SJSA1 (cell line): ENCODE measurements at regions not wholly inside any gene's neighbourhood (a gene's known extent, or its start where the extent isn't known, plus 50 kb on each side); places are given as distances from the start of the nearest gene placed in this dataset.
"Not testable (repeated sequence)": the region's sequence is repeated elsewhere in the genome, so short reads cannot be mapped to it uniquely, and the experiment has no call there.

Source experiments
- DNase-seq, 2 experiments: peaks; one replicate each; pipeline ENCODE4 v3.0.0-alpha.2; 2015 to 2020; ENCODE audit warnings: low spot score in 2 of 2, low read depth in 1 of 2
- H3K27ac ChIP-seq: fragments of 250-450 bp; sonication (Bioruptor Pico); 2 replicates; pipeline ENCODE4 v1.5.1; 2020; ENCODE audit warnings: mild to moderate bottlenecking, moderate library complexity
- H3K27me3 ChIP-seq: fragments of 250-450 bp; sonication (Bioruptor Pico); replicated peaks from 2 replicates; pipeline ENCODE4 v1.5.1; 2020; ENCODE audit warnings: mild to moderate bottlenecking, moderate library complexity
- H3K36me3 ChIP-seq: fragments of 250-450 bp; sonication (Bioruptor Pico); 2 replicates; pipeline ENCODE4 v1.5.1; 2020; ENCODE audit warnings: mild to moderate bottlenecking
- H3K4me1 ChIP-seq: fragments of 250-450 bp; sonication (Bioruptor Pico); replicated peaks from 2 replicates; pipeline ENCODE4 v1.6.1; 2021; ENCODE audit warnings: mild to moderate bottlenecking
- H3K4me3 ChIP-seq: fragments of 250-450 bp; sonication (Bioruptor Pico); 2 replicates; pipeline ENCODE4 v1.5.1; 2020; ENCODE audit warnings: mild to moderate bottlenecking
- H3K9me3 ChIP-seq: fragments of 250-450 bp; sonication (Bioruptor Pico); replicated peaks from 2 replicates; pipeline ENCODE4 v1.5.1; 2020; ENCODE audit warnings: mild to moderate bottlenecking

- DNase-seq, H3K9me3 ChIP-seq, H3K27me3 ChIP-seq, H3K27ac ChIP-seq, H3K4me1 ChIP-seq, H3K4me3 ChIP-seq, H3K36me3 ChIP-seq: not testable (repeated sequence)
These were observed 259.4 kb downstream of the HS3ST3B1 start for GRCh38 chr17:14560325-14560724.

DNA sequence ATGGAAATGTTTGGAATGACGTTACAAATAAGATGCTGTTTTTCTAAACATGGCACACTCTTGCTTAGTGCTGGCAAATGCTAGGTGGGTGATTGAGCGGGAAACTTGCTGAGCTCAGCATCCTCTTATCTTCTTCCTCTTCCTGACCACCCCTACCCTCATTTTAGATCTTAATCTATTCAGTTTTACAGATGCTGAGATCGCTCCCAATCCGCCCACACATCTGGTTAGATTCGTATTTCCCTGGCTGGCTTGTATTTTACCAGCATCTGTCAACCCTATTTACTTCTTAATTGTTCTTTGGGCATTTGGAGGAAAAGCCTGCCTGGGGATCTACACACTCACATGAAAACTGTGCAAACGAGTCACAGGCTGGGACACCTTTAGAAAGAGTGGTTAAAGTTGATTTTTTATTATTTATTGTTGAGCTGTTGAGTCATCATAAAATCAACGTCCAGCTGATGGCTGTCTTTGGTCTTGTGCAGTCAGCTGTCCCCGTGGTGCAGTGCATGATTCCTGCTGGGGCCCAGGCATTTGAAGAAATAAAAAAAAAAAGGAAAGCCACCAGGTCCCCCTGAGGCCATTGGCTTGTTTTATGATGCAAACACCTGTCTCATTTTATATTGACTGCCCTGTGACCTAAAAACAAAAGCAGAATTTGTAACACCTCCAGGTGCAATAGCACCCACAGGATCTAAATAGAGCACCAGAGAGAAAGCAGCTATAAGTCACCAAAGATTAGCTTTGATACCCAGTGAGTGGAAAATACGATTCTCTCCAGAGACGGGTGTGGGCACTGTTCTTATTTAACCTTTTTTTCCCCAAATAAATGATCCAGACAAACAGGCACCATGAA, 258.6 kb downstream of the HS3ST3B1 start:
- Histone ChIP-seq H3K4me1 (no peaks in the 10 kb centered on the region), H3K27me3 (no peaks in the 10 kb centered on the region), H3K4me3 (no peak overlapping the region), H3K27ac (no peak overlapping the region), H3K9me3 (no peaks in the 10 kb centered on the region), H3K36me3 (no peaks in the 10 kb centered on the region)
- DNase-seq = no peak

DNA sequence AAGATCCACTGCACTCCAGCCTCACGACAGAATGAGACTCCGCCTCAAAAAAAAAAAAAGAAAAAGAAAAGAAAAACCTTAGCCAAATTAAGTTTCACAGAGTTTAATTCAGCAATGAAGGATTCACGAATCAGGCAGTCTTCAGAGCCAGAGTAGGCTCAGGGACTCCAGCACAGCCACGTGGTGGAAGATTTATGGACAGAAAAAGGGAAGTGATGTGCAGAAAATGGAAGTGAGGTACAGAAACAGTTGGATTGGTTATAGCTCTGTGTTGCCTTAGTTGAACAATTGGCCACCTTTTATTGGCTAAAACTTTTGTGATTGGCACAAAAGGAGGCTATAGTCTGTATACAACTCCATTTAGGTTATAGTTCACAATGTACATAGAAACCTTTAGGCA, 256.6 kb downstream of the HS3ST3B1 start:
- Histone ChIP-seq H3K36me3 (no peaks in the 10 kb centered on the region), H3K9me3 (no peaks in the 10 kb centered on the region), H3K27me3 (no peaks in the 10 kb centered on the region), H3K4me3 (no peak overlapping the region), H3K4me1 (no peaks in the 10 kb centered on the region), H3K27ac (no peak overlapping the region)
- no peak for DNase-seq

DNA sequence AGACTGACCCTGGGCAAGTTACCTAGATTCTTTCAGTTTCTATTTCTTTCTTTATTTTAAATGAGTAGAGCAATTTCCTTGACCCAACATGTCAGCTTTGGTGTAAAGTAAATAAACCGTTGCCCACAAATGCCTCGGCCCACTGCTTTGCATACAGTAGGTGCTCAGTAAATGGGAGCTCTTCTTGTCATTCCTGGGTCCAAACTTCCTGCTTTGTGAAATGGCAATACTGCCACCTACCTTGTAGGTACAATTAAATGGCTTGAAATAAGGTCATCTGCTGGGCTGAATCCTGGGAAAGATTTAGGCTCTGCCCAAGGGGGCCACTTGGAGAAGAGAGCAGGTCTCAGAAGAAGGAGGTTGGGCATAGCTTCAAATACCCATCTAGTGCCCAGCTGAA, 253.0 kb downstream of the HS3ST3B1 start:
- Histone ChIP-seq H3K4me1 (no peaks in the 10 kb centered on the region), H3K36me3 (no peaks in the 10 kb centered on the region), H3K27ac (no peak overlapping the region)

DNA sequence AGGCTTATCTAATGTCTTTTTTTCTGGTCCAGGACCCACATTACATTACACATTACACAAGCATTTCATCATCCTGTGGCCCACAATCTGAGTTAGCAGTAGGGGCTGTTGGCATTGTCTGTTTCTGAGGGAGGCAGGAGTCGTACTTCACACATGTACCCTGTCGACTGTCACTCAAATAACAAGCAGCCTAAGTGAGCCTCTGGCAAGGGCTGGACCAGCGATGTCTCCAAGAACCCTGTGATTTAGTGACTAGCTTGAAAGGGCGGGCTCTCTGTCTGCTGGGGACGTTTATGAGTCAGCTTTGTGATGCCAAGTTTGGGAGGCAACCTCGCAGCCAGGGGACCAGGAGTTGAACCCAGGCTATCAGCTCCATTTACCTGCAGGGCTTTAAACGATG, 251.4 kb downstream of the HS3ST3B1 start:
- H3K27me3 ChIP-seq = no peaks in the 10 kb centered on the region
- H3K27ac ChIP-seq = no peak overlapping the region
- H3K9me3 ChIP-seq = no peaks in the 10 kb centered on the region
- no peak overlapping the region for H3K4me3 ChIP-seq
- H3K4me1 ChIP-seq = no peaks in the 10 kb centered on the region
- no peak for DNase-seq
- no peaks in the 10 kb centered on the region for H3K36me3 ChIP-seq

More for the DNA sequence above, 253.0 kb downstream of the HS3ST3B1 start:
- DNase-seq = no peak
- H3K4me3 ChIP-seq = no peak overlapping the region
- H3K9me3 ChIP-seq = no peaks in the 10 kb centered on the region
- no peaks in the 10 kb centered on the region for H3K27me3 ChIP-seq

- no peaks in the 10 kb centered on the region for H3K4me1 ChIP-seq
- H3K36me3 ChIP-seq = no peaks in the 10 kb centered on the region
These were observed 246.7 kb downstream of the HS3ST3B1 start for GRCh38 chr17:14547556-14547955.

GRCh38 chr17:14547016-14547415, 246.1 kb downstream of the HS3ST3B1 start:
- H3K4me3 ChIP-seq = no peak overlapping the region
- H3K4me1 ChIP-seq = no peaks in the 10 kb centered on the region
- H3K27me3 ChIP-seq = no peaks in the 10 kb centered on the region
- DNase-seq = no peak
- no peaks in the 10 kb centered on the region for H3K36me3 ChIP-seq
- H3K27ac ChIP-seq = no peak overlapping the region
- no peaks in the 10 kb centered on the region for H3K9me3 ChIP-seq

More at GRCh38 chr17:14547556-14547955, 246.7 kb downstream of the HS3ST3B1 start:
- Histone ChIP-seq H3K27me3 (no peaks in the 10 kb centered on the region), H3K27ac (no peak overlapping the region), H3K9me3 (no peaks in the 10 kb centered on the region), H3K4me3 (no peak overlapping the region)
- DNase-seq = no peak

- no peak for DNase-seq
- Histone ChIP-seq H3K27ac (no peak overlapping the region), H3K9me3 (no peaks in the 10 kb centered on the region), H3K27me3 (no peaks in the 10 kb centered on the region), H3K4me3 (no peak overlapping the region), H3K36me3 (no peaks in the 10 kb centered on the region), H3K4me1 (peaks cover 10% of the 10 kb centered on the region)
These were observed 244.4 kb downstream of the HS3ST3B1 start for GRCh38 chr17:14545156-14545906.

DNA sequence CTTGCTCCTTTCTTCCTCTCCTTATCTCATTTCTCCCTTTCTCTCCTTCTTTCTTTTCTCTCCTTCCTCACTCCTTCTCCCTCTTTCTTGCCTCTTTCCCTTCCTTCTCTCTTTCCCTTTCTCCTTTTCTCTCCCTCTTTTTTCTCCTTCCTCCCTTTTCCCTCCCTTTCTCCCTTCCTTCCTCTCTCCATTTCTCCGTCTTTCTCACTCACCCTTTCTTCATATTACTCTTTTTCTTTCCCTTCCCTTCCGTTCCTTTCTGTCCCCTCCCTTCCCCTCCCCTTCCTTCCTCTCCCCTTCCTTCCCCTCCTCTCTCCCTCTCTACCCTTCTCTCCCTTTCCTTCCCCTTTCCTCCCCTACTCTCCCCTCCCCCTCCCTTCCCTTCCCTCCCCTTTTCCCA, 240.8 kb downstream of the HS3ST3B1 start:
- DNase-seq = no peak
- Histone ChIP-seq H3K4me1 (peaks cover 11% of the 10 kb centered on the region), H3K36me3 (no peaks in the 10 kb centered on the region), H3K4me3 (no peak overlapping the region), H3K27ac (no peak overlapping the region), H3K27me3 (no peaks in the 10 kb centered on the region), H3K9me3 (no peaks in the 10 kb centered on the region)

DNA sequence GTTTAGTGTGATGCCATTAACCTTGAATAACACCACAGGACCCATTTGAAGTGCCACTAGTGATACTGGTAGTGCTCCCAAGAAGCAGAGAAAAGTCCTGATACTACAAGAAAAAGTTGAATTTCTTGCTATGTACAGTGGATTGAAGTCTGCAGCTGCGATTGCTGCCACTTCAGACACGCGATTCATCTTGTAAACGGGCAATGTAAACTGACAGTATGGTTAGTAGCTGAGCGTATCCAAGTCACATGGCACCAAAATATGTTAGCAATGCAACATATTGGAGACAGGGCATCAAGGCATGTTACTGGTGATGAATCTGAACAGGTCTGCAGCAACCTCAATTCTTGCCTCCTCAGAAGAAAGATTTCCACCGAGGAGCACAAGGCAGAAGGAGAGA, 238.9 kb downstream of the HS3ST3B1 start:
- Histone ChIP-seq H3K4me3 (no peak overlapping the region), H3K27me3 (no peaks in the 10 kb centered on the region), H3K36me3 (no peaks in the 10 kb centered on the region), H3K4me1 (peaks cover 11% of the 10 kb centered on the region), H3K9me3 (no peaks in the 10 kb centered on the region), H3K27ac (no peak overlapping the region)
- DNase-seq = peak in 1 of 2 experiments; percentile 4

- not testable (repeated sequence) for H3K9me3 ChIP-seq, H3K4me3 ChIP-seq, H3K27me3 ChIP-seq, H3K36me3 ChIP-seq, H3K27ac ChIP-seq, H3K4me1 ChIP-seq, DNase-seq
These were observed 231.4 kb downstream of the HS3ST3B1 start for GRCh38 chr17:14532242-14532641.

GRCh38 chr17:14525551-14526455, 224.9 kb downstream of the HS3ST3B1 start:
- H3K27me3 ChIP-seq = no peaks in the 10 kb centered on the region
- no peak overlapping the region for H3K27ac ChIP-seq
- DNase-seq = no peak
- H3K4me1 ChIP-seq = no peaks in the 10 kb centered on the region
- H3K36me3 ChIP-seq = no peaks in the 10 kb centered on the region
- H3K4me3 ChIP-seq = no peak overlapping the region
- H3K9me3 ChIP-seq = no peaks in the 10 kb centered on the region

DNA sequence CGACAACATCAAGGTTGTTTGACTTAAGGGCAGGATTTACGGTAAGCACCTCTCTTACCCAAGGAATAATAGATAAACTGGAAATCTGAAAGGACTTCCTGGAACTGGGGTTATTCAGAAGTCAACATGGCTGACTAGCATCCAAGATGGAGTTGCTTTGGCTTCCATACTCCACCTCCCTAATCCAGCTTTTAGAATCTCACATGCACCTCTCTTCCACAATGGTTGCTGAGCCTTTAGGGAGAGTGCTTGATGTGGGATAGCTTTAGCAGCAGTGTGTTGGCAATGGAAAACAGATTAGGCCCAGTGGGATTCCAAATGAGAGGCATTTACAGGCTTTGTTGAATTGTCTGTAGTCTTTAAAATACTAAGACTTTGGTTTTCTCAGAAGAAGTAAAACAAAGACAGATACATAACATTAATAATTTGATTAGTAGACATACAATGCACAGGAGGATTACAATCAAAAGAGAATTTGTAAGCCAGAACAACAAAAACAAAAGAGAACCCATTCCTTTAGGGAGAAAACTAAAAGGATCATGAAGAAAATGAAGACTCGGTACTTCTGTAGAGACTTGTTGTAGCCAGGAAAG, 222.0 kb downstream of the HS3ST3B1 start:
- no peak for DNase-seq
- Histone ChIP-seq H3K4me3 (no peak overlapping the region), H3K36me3 (no peaks in the 10 kb centered on the region), H3K27ac (no peak overlapping the region), H3K27me3 (no peaks in the 10 kb centered on the region), H3K9me3 (no peaks in the 10 kb centered on the region), H3K4me1 (no peaks in the 10 kb centered on the region)
